Right lobe of liver (tissue), 4 donors: ENCODE measurements at regions not wholly inside any gene's neighbourhood (a gene's known extent, or its start where the extent isn't known, plus 50 kb on each side); places are given as distances from the start of the nearest gene placed in this dataset.

Experiments used
- POLR2A ChIP-seq: fragments of 450-650 bp; IDR thresholded peaks from one replicate; pipeline ENCODE4 v1.6.1; 2017; ENCODE audit warnings: antibody characterized with exemption, mild to moderate bottlenecking
- TF ChIP-seq, protein P1 (sequence below), 4 donors: fragments of 200-600 bp in 3 of 4; fragments of 450-650 bp in 1 of 4; IDR thresholded peaks; one replicate each; pipeline versions ENCODE4 v1.5.1 to v1.8.0; 2016 to 2022; ENCODE audit warnings: antibody characterized with exemption in 4 of 4, mild to moderate bottlenecking in 2 of 4
- donor health status: DM: no; HTN: no; CAD: no.
- donor health status: DM: no; HTN: no; CAD: no.
- donor health status: DM: no; HTN: yes; CAD: no.

- TF ChIP-seq, protein P1, sequence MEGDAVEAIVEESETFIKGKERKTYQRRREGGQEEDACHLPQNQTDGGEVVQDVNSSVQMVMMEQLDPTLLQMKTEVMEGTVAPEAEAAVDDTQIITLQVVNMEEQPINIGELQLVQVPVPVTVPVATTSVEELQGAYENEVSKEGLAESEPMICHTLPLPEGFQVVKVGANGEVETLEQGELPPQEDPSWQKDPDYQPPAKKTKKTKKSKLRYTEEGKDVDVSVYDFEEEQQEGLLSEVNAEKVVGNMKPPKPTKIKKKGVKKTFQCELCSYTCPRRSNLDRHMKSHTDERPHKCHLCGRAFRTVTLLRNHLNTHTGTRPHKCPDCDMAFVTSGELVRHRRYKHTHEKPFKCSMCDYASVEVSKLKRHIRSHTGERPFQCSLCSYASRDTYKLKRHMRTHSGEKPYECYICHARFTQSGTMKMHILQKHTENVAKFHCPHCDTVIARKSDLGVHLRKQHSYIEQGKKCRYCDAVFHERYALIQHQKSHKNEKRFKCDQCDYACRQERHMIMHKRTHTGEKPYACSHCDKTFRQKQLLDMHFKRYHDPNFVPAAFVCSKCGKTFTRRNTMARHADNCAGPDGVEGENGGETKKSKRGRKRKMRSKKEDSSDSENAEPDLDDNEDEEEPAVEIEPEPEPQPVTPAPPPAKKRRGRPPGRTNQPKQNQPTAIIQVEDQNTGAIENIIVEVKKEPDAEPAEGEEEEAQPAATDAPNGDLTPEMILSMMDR (IDR thresholded peaks at IDR 0.05) = no peak
- TF ChIP-seq POLR2A = no peak
Observed at GRCh38 chr3:34268032-34268709, 469.7 kb downstream of the PDCD6IP start.
